HG03571 (cell line): ENCODE measurements at regions not wholly inside any gene's neighbourhood (a gene's known extent, or its start where the extent isn't known, plus 50 kb on each side); places are given as distances from the start of the nearest gene placed in this dataset.

Source experiments
- ATAC-seq: cut with Tn5 transposase; IDR thresholded peaks from one replicate; pipeline ENCODE4 v1.9.1; 2021; ENCODE audit not compliant: unreplicated experiment

DNA sequence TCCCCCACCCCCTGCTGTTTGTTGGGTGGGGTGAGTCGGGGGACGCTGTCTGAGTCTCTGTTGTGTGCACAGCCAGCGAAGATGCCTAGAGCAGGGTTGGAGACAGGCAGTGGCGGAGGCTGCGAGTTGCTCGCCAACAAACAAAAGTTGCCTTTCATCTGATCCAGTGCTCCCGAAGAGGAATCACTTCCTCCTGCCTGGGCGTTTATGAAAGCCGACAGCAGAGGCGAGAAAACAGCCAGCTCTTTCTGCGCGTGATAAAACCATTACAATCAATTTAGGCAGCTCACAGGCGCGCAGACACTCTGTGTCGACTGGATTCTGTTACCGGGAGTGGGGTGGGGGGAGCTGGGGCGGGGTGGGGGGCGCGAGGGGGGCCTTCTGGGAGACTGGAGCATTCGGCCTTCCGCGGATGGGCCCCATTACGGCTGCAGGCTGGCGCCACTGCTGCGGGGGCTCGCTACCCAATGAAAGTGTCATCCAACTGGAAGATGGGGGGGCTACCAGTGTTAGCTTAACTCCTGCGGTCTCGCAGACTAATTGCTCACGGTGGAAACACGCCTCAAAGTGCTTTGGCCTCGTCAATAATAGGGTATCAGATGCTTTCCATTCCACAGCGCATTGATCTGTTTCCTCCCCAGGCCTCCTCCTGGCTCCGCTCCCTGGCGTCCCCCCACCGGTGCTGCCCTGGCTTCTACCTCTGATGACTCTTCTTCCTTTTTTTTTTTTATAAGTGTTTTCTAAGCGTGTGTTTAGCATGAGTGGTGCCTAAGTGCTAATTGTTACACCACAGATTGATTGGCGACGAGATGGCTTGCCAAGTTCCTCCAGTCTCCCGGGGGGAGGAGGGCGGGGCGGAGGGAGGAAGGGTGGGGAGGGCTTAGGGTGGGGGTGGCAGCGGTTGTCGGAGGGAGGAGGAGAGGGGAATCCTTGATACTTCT lies 678.4 kb downstream of the MED13L start:
- no peak for ATAC-seq

DNA sequence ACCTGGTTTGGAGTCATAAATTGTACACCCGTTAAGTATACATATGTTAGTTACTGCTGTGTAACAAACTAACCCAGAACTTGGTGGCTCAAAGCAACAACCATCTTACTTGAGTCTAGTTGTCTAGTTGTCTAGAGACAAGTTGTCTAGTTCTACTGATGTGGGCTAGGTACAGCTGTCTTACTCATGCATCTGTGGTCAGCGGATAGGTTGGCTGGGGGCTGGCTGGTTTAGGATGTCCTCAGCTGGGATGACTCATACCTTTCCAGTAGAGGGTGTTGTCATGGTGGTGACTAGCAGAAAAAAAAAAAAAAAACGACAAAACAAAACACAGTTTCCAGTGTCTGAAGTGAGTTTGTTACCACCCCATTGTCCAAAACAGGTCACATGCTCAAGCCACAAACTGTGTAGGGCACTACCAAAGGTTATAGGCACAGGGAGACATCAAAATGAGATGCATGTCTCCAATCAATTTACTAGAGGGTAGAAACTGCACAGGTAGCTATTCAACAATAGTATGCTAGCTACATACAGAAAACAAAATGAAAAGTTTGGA lies 680.3 kb downstream of the MED13L start:
- no peak for ATAC-seq

DNA sequence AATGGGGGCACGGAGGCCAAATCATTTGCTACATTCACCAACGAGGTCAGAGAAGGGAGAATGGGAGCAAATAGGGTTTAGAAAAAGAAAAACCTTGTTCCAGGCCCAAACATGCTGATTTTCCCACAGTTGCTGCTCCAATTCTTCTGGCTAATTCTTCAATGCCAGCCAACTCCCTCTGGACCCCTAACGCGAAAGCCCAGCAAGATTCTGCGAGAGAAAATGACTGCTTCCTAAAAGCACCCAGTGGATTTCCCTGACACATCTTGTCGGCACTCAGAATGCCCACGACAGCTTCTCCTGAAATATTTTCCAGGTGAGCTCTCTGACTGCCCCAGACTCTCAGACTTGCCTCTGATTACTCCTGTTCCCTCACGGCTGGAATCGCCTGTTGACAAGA lies 689.4 kb downstream of the MED13L start:
- no peak for ATAC-seq

DNA sequence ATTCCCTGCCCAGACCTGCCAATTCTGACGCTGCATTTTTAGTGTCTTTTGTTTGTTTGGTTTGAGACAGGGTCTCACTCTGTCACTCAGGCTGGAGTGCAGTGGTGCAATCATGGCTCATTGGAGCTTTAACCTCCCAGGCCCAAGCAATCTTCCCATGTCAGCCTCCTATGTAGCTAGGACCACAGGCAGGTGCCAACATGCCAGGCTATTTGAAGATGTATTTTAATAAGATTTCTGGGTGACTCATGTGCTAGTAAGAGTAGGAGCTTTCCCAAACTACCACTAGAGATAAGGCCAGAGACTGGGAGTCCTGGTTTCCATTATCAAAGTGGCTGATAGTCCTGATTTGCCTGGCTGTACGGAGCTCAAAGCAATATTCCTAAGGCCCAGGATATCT lies 693.3 kb downstream of the MED13L start:
- ATAC-seq = no peak

DNA sequence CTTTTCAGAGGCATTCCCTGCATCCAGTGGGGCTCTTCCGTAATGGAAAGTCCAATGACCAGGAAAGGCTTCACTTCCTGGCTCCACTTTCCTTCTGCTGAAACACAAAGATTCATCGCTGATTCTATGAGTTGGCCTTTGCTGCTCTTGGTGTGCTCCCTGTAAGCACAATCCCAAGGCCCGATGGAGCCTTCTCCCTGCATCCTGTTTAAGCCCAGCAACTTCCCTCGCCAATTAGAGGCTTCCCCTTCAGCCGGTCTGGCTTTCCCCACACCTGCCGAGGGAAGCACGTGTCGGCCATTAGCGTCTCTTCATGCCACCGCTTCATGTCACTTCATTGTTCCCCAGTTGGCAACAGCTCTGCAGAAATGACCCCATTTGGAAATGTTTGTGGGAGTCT lies 693.9 kb downstream of the MED13L start:
- ATAC-seq = no peak

DNA sequence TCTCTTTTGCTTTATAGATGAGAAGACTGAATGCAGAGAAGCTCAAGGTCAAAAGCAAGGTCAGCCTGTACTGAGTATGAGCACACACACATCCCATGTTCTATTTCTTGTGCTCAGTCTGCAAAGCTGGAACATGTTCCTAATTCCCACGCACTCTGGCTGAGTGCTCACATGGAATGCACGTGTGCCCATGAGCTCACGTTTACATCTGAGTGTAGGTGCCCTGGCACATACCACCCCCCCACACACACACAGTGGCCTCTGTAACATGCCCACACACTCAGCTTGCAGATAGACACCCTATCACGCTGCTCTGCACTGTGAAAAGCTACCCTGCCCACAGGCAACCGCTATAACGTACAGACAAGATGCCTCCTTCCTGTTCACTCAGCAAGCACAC lies 700.1 kb downstream of the MED13L start:
- no peak for ATAC-seq

DNA sequence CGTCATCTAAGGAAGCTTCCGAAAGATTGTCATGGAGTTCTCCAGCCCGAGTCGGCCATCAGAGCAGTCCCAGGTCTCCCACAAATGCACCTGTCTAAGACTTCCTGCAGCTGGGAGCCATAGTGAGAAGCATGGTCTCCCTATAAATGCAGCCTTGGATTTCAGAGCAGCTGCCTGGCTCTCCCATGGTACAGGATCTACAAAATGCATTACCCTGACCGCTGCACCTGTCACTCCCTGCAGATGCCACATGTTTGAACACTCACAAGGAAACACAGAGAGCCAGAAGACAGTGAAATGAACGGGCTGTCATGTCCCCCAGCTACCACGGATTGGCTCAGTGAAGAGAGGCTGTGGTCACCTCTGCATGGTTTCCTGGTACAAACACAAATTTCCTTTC lies 702.7 kb downstream of the MED13L start:
- ATAC-seq = no peak

DNA sequence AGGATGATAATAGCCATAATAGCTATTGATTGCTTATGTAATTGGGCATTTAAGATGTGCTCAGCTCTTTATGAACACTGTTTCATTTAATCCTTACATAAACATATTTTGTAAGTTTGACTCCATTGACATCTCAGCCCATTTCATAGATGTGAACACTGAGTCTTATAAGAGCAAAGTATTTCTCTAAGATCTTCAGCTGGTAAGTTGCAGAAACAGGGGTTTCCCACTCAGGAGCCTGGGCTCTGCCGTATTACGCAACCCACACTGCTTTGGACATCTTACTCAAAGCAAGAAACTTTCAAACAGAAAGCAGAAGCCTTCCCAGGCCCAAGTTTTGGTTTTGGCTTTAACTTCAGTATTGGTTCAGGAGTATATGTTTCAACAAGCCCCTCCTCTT lies 705.1 kb downstream of the MED13L start:
- ATAC-seq = peak; percentile 58

DNA sequence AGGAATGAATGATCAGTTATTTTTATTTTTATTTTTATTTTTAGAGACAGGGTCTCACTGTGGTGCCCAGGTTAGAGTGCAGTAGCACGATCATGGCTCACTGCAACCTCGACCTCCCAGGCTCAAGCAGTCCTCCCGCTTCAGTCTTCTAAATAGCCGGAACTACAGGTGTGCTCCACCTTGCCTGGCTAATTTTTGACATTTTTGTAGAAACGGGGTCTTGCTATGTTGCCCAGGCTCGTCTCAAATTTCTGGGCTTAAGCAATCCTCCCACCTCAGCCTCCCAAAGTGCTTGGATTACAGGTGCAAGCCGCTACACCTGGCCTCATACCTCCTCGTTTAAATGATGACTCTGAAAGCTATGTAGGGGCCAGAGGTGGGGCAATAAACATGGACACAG lies 706.0 kb downstream of the MED13L start:
- ATAC-seq = no peak

DNA sequence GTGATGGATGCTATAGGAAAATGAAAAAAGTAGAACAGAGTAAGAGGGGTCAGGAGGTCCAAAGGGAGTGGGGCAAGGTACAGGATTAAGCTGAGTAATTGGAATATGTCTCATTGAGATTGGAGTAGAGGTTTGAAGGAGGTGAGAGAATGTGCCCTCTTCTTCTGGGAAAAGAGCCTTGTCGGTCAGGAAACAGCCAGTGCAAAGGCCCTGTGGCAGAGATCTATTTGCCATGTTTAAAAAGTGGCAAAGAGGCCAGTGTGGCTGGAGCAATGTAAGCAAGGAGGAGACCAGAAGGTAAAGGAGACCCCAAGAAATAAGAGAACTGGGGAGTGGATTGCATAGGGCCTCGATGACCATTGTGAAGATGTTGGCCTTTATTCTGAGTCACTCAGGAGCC lies 706.5 kb downstream of the MED13L start:
- no peak for ATAC-seq

DNA sequence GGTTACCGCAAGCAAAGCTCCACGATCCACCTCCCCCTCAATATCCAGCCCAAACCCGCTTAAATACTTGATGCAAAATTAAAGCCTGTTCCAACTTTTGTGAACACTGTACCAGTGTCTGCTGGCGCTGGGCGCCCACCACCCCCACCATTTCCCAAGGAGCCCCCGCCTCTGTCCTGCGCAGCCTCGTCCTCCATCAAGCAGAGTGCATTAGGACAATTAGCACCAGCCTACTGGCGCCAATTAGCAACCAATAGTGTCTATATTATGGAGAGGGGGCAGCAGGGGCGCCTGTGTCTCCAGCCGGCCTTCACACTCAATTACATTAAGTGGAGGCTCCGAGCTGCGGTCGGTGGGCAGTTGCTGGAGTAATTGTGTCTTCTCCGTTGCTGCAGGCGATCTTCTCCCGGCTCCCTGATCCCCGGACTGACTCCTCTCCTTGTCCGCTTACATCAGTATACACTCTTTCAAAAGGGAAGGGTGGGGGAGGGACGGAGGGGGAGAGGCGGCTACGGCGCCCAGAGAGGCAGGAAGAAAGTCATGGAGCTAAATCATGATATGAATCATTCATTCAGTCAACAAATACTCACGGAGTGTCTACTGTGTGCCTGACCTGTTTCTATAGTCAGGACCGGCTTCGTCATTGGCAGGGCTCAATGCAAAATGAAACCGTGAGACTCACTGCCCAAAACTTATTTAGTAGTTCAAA lies 707.3 kb downstream of the MED13L start:
- no peak for ATAC-seq

DNA sequence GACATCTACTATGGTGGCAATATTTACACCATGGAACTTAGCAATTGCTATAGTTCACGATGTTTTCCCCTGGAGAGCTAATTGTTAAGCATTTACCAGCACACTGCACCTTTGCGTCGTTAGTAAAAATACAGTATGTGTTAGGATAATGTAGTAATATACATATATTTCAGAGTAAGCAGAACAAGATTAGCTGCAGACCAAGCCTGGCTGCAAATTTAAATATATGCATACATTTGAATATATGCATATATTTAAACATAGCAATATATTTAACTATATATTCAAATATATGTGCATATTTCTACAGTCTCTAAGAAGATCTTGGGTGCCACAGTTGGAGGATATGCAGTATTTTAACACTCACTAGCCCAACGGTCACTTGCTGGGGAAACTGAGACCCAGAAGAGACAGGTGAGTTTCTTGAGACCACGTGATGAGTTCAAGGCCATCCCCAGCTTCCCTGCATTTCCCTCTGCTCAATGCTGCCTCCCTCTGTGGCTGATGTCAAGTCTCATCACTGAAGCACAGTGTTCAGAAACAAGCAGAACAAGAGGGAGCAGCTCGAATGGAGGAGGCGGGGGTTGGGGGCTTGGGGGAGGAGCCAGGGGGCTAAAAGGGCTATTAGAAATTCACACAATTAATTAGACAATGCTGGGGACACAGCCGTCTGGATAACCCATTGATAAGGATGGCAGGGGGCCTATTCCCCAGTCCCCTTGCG lies 708.0 kb downstream of the MED13L start:
- no peak for ATAC-seq

DNA sequence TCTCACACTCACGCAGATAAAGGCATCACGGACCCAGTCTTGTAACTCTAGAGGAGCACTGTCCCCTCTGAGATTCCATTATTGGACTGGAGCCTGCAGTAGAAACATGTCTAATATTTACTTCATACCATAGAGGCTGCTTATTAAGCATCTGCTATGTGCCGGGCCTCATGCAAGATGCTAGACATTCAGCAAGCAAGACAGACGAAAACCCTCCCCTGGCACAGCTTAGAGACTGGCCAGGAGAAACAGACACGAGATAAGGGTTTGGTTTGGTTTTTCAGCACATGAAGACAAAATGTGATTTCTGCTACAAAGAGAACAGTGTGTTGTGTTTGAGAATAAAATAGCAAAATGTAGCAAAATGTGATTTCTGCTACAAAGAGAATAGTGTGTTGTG lies 719.2 kb downstream of the MED13L start:
- ATAC-seq = no peak

DNA sequence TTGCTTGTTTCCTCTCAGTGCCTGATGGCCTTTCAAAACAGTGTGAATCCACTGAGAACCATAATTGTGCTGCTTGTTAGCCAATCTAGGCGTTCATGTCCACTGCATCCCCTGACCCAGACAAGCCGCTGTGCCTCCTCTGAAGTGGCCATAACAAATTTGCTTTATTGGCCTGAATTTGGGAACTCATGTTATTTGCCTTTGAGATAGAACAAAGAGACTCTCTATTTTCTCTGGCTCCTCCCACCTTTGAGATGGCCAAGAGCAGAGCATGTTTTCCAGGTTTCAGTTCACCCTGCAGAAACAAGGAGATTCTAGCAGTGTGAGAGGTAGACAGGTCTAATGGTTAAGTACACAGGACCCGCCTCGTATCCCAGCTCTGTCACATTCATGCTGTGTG lies 723.9 kb downstream of the MED13L start:
- ATAC-seq = no peak

DNA sequence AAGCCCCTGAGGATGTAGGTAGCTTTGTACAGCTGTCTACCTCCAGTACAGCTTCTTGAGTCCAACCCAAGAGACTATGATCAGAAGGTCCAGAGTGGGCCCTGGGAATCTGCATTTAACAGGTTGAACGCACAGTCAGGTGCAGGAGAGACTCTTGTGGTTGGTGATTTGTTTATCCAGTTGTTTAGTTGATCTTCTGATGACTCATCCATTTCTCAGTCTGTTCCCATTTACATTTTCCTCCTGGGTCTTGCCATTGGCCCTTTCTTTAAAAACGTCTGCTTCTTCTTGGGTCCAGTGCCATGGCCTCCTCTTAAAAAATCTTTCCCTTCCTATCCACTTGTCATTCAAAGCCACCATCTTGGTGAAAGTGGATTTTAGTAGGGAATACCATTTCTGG lies 734.2 kb downstream of the MED13L start:
- no peak for ATAC-seq

DNA sequence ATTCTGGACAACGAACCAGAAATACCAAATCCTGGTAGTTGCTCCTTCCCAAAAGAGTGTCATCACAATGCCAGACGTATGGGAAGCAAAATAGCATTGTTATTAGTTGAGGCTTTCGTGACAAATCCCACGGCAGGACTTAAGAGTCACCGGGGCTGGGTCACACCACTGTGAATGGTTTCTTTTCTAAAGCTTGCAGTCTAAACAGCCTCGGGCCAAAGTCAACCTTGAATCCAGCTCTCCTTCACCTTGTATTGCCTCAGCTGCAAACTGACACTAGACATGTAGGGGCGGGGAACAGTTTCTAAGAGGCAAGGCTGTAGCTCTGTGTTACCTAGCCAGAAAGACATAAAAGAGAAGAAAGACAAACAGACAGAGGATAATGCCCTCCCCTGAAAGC lies 734.8 kb downstream of the MED13L start:
- no peak for ATAC-seq

DNA sequence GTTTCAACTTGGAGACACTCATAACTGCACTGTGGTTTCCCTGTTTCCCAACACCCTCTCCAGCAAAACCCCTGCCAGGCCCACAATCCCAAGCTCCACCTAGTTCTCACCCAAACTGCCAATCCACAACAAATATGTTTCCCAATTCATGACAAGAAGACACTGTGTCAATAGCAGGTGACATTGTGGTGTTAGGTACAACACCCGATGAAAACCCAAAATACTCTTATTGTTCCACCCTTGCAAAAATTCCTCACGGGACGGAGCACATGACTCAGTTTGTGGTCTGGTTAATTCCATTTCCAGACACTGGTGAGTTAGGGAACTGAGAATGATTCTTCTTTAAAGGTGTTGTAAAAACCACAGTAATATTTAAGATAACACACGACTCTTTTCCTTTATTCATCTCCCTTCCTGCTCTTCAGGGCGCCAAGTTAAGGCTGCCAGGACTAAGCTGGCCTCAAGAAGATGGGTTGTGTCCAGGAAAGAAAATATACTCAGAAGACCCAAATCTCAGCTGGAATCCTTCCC lies 735.5 kb downstream of the MED13L start:
- no peak for ATAC-seq

DNA sequence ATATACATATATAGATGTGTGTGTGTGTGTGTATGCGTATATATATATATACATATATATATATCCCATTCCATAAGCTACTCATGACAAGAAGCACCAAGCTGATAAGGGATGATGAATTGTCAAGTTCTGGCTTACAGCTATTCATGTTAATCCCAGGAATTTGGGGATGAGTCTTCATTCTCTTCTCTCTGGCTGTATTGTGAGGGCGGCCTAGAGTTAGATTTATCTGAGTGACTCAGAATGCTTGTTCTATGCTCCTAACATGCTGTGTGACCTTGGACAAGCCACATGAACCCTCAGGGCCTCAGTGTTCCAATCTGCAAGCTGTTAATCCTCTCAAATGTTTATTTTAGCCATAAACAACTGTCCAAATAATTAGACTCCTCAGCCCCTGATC lies 749.0 kb downstream of the MED13L start:
- ATAC-seq = no peak

DNA sequence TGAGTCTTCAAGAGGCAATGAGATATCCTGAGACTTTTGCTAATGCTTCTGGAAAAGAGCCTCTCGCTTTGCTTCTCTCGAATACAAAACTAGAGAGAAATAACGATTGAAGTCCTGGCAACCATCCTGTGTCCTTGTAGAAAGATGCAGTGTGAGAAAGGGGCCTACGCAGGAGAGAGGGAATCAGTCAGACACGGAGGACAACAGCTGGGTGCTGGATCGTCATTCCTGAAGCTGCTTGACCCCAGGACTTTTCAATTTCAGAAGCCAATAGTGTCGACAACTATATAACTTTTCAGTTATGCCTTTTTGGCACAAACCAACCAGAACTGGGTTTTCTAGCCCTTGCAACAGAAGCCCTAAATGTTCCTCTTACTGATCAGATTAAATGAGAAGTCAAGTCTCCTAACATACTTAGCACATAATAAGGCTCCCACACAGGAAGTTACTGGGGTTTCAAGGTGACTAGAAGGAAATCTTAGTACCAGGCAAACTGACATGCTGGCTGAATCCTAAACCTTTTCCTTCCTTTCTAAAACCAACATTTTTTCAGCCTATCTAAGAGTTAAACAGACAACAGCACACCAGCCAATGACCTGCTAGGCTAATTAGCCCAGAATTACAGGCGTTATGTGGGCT lies 755.6 kb downstream of the MED13L start:
- ATAC-seq = no peak

DNA sequence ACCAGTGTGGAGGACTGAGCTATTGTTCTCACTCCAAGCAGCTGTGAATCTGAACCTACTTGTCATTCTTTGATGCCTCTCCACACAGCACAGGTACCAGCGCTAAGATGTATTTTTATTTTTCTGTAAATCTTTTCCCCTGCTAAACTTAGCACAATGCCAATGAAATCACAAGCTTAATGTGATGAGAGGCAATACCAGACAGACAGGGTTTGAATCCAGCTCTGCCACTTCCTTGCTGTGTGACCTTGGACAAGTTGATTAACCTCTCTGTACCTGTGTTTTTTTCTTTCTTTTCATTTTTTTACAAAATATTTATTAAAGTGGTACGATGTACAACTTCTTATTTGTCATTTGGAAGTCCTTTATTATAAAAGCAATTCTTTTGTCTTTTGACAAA lies 757.6 kb downstream of the MED13L start:
- no peak for ATAC-seq

DNA sequence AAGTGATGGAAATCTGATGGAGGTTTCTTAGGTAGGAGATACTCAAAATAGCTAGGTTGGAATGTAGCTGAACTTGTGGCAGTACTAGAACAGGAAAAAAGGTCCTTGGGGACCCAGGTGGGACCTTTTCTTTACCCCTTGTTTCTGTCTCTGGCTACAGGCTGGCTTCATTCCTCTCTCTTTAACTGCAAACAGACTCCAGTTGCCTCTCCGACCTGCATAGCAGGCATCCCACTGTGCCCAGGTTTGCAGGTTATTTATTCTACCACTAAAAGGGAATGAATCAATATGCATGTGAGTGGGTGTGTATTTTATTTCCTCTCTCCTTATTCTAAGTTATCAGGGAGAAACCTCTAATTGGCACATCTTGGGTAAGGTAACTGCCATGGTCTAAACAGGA lies 758.1 kb downstream of the MED13L start:
- ATAC-seq = no peak
